Neural progenitor cell (in vitro differentiated cells): ENCODE measurements at regions not wholly inside any gene's neighbourhood (a gene's known extent, or its start where the extent isn't known, plus 50 kb on each side); places are given as distances from the start of the nearest gene placed in this dataset.

Experiments
- EZH2 ChIP-seq: fragments of 200-600 bp; sonication (generic); IDR thresholded peaks from 2 replicates; pipeline ENCODE4 v1.6.1; 2017; ENCODE audit warnings: antibody characterized with exemption, mild to moderate bottlenecking, moderate library complexity
- EZH2phosphoT487 ChIP-seq: fragments of 200-600 bp; sonication (generic); IDR thresholded peaks from 2 replicates; pipeline ENCODE4 v1.6.1; 2017; ENCODE audit warnings: antibody characterized with exemption

DNA sequence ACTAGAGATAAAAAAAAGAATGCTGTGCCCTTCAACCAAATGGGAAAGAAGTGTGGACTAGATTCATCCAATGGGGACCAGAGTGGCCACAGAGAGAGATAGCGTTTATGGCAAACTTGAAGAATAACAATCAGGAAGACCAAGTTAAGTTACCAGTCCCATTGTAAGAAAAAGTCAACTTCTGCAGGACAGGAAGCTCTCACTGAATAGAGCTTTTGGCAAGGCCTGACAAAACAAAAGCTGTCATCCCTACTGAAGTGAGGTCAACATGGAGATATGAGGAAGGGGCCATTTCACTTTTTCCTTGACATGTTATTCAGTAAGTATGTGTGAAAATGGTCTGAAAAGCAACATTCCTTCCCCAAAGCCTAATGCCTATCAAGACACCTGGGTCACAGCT lies 111.8 kb upstream of the KLHL13 start:
- no peak for TF ChIP-seq EZH2
- no peak for TF ChIP-seq EZH2phosphoT487
